ENCODE measurements at regions not wholly inside any gene's neighbourhood (a gene's known extent, or its start where the extent isn't known, plus 50 kb on each side); places are given as distances from the start of the nearest gene placed in this dataset.

GRCh38 chr12:127148318-127148717, 1118.7 kb upstream of the TMEM132C start (continued):
- TF ChIP-seq, protein P1, sequence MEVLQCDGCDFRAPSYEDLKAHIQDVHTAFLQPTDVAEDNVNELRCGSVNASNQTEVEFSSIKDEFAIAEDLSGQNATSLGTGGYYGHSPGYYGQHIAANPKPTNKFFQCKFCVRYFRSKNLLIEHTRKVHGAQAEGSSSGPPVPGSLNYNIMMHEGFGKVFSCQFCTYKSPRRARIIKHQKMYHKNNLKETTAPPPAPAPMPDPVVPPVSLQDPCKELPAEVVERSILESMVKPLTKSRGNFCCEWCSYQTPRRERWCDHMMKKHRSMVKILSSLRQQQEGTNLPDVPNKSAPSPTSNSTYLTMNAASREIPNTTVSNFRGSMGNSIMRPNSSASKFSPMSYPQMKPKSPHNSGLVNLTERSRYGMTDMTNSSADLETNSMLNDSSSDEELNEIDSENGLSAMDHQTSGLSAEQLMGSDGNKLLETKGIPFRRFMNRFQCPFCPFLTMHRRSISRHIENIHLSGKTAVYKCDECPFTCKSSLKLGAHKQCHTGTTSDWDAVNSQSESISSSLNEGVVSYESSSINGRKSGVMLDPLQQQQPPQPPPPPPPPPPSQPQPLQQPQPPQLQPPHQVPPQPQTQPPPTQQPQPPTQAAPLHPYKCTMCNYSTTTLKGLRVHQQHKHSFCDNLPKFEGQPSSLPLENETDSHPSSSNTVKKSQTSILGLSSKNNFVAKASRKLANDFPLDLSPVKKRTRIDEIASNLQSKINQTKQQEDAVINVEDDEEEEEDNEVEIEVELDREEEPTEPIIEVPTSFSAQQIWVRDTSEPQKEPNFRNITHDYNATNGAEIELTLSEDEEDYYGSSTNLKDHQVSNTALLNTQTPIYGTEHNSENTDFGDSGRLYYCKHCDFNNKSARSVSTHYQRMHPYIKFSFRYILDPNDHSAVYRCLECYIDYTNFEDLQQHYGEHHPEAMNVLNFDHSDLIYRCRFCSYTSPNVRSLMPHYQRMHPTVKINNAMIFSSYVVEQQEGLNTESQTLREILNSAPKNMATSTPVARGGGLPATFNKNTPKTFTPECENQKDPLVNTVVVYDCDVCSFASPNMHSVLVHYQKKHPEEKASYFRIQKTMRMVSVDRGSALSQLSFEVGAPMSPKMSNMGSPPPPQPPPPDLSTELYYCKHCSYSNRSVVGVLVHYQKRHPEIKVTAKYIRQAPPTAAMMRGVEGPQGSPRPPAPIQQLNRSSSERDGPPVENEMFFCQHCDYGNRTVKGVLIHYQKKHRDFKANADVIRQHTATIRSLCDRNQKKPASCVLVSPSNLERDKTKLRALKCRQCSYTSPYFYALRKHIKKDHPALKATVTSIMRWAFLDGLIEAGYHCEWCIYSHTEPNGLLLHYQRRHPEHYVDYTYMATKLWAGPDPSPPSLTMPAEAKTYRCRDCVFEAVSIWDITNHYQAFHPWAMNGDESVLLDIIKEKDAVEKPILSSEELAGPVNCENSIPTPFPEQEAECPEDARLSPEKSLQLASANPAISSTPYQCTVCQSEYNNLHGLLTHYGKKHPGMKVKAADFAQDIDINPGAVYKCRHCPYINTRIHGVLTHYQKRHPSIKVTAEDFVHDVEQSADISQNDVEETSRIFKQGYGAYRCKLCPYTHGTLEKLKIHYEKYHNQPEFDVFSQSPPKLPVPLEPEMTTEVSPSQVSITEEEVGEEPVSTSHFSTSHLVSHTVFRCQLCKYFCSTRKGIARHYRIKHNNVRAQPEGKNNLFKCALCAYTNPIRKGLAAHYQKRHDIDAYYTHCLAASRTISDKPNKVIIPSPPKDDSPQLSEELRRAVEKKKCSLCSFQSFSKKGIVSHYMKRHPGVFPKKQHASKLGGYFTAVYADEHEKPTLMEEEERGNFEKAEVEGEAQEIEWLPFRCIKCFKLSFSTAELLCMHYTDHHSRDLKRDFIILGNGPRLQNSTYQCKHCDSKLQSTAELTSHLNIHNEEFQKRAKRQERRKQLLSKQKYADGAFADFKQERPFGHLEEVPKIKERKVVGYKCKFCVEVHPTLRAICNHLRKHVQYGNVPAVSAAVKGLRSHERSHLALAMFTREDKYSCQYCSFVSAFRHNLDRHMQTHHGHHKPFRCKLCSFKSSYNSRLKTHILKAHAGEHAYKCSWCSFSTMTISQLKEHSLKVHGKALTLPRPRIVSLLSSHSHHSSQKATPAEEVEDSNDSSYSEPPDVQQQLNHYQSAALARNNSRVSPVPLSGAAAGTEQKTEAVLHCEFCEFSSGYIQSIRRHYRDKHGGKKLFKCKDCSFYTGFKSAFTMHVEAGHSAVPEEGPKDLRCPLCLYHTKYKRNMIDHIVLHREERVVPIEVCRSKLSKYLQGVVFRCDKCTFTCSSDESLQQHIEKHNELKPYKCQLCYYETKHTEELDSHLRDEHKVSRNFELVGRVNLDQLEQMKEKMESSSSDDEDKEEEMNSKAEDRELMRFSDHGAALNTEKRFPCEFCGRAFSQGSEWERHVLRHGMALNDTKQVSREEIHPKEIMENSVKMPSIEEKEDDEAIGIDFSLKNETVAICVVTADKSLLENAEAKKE (CRISPR knock-in tag; IDR thresholded peaks at IDR 0.05) = no peak
- TF ChIP-seq POLR2AphosphoS5 (IDR thresholded peaks at IDR 0.05; ENCODE audit: low read depth) = no peak
- TF ChIP-seq ZNF114 (CRISPR knock-in tag; IDR thresholded peaks at IDR 0.05) = no peak
- no peak for TF ChIP-seq EZH2 (IDR thresholded peaks at IDR 0.05; ENCODE audit: low read depth, unreplicated experiment)
- no peak for TF ChIP-seq CTCF (conservative IDR thresholded peaks at IDR 0.05; ENCODE audit: low read depth in 2 of 2)
- no peak for TF ChIP-seq STAT1 (IDR thresholded peaks at IDR 0.05; ENCODE audit: unreplicated experiment)
- no peak for TF ChIP-seq CREB1 (CRISPR knock-in tag; IDR thresholded peaks at IDR 0.05; ENCODE audit: low read depth)

DNA sequence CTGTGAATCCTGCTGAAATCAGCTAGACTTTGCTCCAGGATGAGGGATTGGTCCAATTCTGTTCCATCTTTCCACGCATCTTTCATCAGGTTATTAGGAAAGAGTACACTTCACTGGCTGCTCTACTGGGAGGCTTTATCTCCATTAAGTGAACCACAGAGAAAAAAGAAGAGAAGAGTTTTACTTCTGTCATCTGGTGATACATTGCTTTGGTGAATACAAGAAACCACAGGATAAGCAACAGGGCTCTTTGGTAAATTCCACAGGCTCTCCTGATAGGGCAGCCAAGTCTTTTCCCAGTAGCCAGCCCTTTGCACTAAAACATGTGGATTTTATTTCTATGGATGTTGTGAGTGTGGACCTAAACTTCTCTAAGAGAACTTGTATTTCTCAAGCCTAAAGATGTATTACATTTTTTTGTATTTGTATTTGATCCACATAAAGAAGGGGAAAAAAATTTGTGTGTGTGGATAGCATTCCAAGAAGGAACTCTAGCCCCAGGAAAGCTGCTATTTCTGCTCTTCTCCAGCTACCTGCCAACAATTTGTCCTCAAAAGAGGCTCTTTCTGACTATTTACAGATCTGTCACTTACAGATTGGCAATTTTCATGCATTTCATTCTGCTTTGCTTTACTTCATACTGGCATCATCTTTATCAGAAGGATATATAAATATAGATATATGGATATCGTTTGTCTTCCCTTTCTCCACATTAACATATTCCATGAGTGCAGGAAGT, 1117.6 kb upstream of the TMEM132C start:
- Mint-ChIP-seq H3K4me1 (no peaks in the 10 kb centered on the region), H3K27me3 (ENCODE audit: insufficient read depth, low read depth, poor library complexity) (no peaks in the 10 kb centered on the region), H3K9me3 (peaks cover 37% of the 10 kb centered on the region), H3K4me3 (no peak overlapping the region), H3K36me3 (ENCODE audit: low read depth) (peaks cover 13% of the 10 kb centered on the region), H3K27ac (no peak overlapping the region)
- Histone ChIP-seq H3F3A (replicated peaks; ENCODE audit: low read depth) (no peaks in the 10 kb centered on the region), H2AFZ (no peak overlapping the region), H3K79me2 (replicated peaks; ENCODE audit: insufficient read depth) (no peaks in the 10 kb centered on the region), H3K27me3 (ENCODE audit: insufficient read depth) (no peaks in the 10 kb centered on the region), H3K36me3 (ENCODE audit: insufficient read depth) (no peaks in the 10 kb centered on the region; the same call in 1 of the 2 replicates), H3K4me2 (no peak overlapping the region), H3K27ac (ENCODE audit: low read depth) (no peak overlapping the region), H3K4me3 (no peak overlapping the region), H3K9me2 (ENCODE audit: insufficient read depth) (no peaks in the 10 kb centered on the region), H4K20me1 (replicated peaks; ENCODE audit: insufficient read depth) (no peaks in the 10 kb centered on the region), H3K4me1 (ENCODE audit: insufficient read depth) (0 out of 2 replicates have a peak, but pooled peaks cover 3% of the 10 kb centered on the region)
- DNase-seq (ENCODE audit: low spot score) (no peak), ATAC-seq (no peak)
- no peak for TF ChIP-seq CREB1 (CRISPR knock-in tag; IDR thresholded peaks at IDR 0.05; ENCODE audit: low read depth)
- no peak for TF ChIP-seq STAT1 (IDR thresholded peaks at IDR 0.05; ENCODE audit: unreplicated experiment)
- no peak for TF ChIP-seq POLR2AphosphoS5 (IDR thresholded peaks at IDR 0.05; ENCODE audit: low read depth)
